Testis (tissue), 2 donors: ENCODE measurements at regions not wholly inside any gene's neighbourhood (a gene's known extent, or its start where the extent isn't known, plus 50 kb on each side); places are given as distances from the start of the nearest gene placed in this dataset.

Source experiments
- CTCF ChIP-seq, 3 experiments: fragments of 450-650 bp in 2 of 3; fragments of 200-600 bp in 1 of 3; sonication (generic) in 1 of 3; IDR thresholded peaks; one replicate each; pipeline ENCODE4 v1.5.1; 2016 to 2019; ENCODE audit warnings: antibody characterized with exemption in 3 of 3, mild to moderate bottlenecking in 2 of 3, moderate library complexity in 1 of 3
- POLR2A ChIP-seq: fragments of 450-650 bp; IDR thresholded peaks from one replicate; pipeline ENCODE4 v1.6.1; 2017; ENCODE audit warnings: antibody characterized with exemption, mild to moderate bottlenecking, moderate library complexity

DNA sequence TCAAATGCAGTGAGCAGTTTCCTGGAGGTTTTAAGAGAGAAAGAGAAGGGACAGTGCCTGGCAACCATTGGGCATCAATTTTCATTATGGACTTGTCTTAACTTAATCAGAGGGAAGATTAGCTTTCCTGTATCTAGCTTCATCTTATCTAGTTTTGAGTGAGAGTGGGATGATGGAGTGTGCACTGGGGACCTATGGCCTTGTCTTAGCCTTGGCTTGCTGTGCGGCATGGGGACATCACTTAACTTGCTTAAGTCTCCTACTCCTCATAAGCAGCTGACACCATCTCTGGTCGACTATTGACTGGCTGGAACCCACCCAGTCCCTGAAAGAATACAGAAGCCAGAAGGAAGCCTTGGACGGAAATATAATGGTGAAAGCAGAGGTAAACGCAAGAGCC is 344.0 kb downstream of the SOX11 start:
- TF ChIP-seq CTCF (IDR thresholded peaks at IDR 0.05): no peak
- no peak for TF ChIP-seq POLR2A
